H9 (cell line): ENCODE measurements at regions not wholly inside any gene's neighbourhood (a gene's known extent, or its start where the extent isn't known, plus 50 kb on each side); places are given as distances from the start of the nearest gene placed in this dataset.

Experiments used
- DNase-seq: peaks from one replicate; pipeline ENCODE4 v3.0.0-alpha.2; 2017
- H2AFZ ChIP-seq: one replicate; pipeline ENCODE4 v1.6.1; 2013; ENCODE audit warnings: mild to moderate bottlenecking, low read length, control low read depth, moderate library complexity
- H2AK5ac ChIP-seq: 2 replicates; pipeline ENCODE4 v1.6.1; 2013; ENCODE audit warnings: low read length, control low read depth, mixed read lengths; ENCODE audit not compliant: insufficient read length
- H2BK120ac ChIP-seq: one replicate; pipeline ENCODE4 v1.6.1; 2013; ENCODE audit warnings: low read depth, mild to moderate bottlenecking, low read length, control low read depth, inconsistent platforms; ENCODE audit not compliant: poor library complexity, severe bottlenecking
- H2BK12ac ChIP-seq: 2 replicates; pipeline ENCODE4 v1.6.1; 2013; ENCODE audit warnings: low read length, control low read depth, mixed read lengths, low read depth; ENCODE audit not compliant: insufficient read length
- H2BK15ac ChIP-seq: 2 replicates; pipeline ENCODE4 v1.6.1; 2013; ENCODE audit warnings: low read depth, low read length, control low read depth
- H2BK20ac ChIP-seq: one replicate; pipeline ENCODE4 v1.6.1; 2013; ENCODE audit warnings: low read depth, mild to moderate bottlenecking, low read length, control low read depth, inconsistent platforms; ENCODE audit not compliant: poor library complexity, severe bottlenecking
- H2BK5ac ChIP-seq: 2 replicates; pipeline ENCODE4 v1.6.1; 2013; ENCODE audit warnings: low read length, control low read depth, mixed read lengths; ENCODE audit not compliant: insufficient read length
- H3K14ac ChIP-seq: 2 replicates; pipeline ENCODE4 v1.6.1; 2013; ENCODE audit warnings: low read length, control low read depth; ENCODE audit not compliant: insufficient read depth
- H3K18ac ChIP-seq: 2 replicates; pipeline ENCODE4 v1.6.1; 2013; ENCODE audit warnings: low read depth, mild to moderate bottlenecking, mixed read lengths, low read length, control low read depth; ENCODE audit not compliant: insufficient read length
- H3K23ac ChIP-seq: 2 replicates; pipeline ENCODE4 v1.6.1; 2013; ENCODE audit warnings: low read length, control low read depth, mixed read lengths, low read depth; ENCODE audit not compliant: insufficient read length
- H3K23me2 ChIP-seq: 2 replicates; pipeline ENCODE4 v1.6.1; 2013; ENCODE audit warnings: low read depth, mild to moderate bottlenecking, mixed read lengths, low read length, control low read depth; ENCODE audit not compliant: insufficient read length, poor library complexity, severe bottlenecking
- H3K27ac ChIP-seq: 2 replicates; pipeline ENCODE4 v1.5.1; 2013; ENCODE audit warnings: low read length, control low read depth, mixed read lengths, low read depth; ENCODE audit not compliant: insufficient read length
- H3K27me3 ChIP-seq: 2 replicates; pipeline ENCODE4 v1.6.1; 2013; ENCODE audit warnings: low read length, control low read depth, inconsistent platforms; ENCODE audit not compliant: insufficient read depth
- H3K4ac ChIP-seq: 2 replicates; pipeline ENCODE4 v1.6.1; 2013; ENCODE audit warnings: low read depth, mild to moderate bottlenecking, control low read depth, inconsistent platforms, low read length, moderate library complexity
- H3K4me1 ChIP-seq: 2 replicates; pipeline ENCODE4 v1.6.1; 2013; ENCODE audit warnings: low read length, control low read depth, inconsistent platforms; ENCODE audit not compliant: insufficient read depth
- H3K4me2 ChIP-seq: 2 replicates; pipeline ENCODE4 v1.6.1; 2013; ENCODE audit warnings: low read length, control low read depth, mixed read lengths; ENCODE audit not compliant: insufficient read length, insufficient read depth
- H3K56ac ChIP-seq: 2 replicates; pipeline ENCODE4 v1.6.1; 2013; ENCODE audit warnings: low read depth, mild to moderate bottlenecking, mixed read lengths, low read length, control low read depth; ENCODE audit not compliant: insufficient read length
- H3K79me1 ChIP-seq: 2 replicates; pipeline ENCODE4 v1.6.1; 2013; ENCODE audit warnings: low read depth, mild to moderate bottlenecking, moderate library complexity, low read length, control low read depth, inconsistent platforms; ENCODE audit not compliant: insufficient read depth, poor library complexity, severe bottlenecking
- H3K79me2 ChIP-seq: 2 replicates; pipeline ENCODE4 v1.6.1; 2013; ENCODE audit warnings: low read length, control low read depth, inconsistent platforms; ENCODE audit not compliant: insufficient read depth
- H3K9ac ChIP-seq: 2 replicates; pipeline ENCODE4 v1.6.1; 2013; ENCODE audit warnings: low read length, control low read depth, mixed read lengths; ENCODE audit not compliant: insufficient read length; ENCODE audit errors: extremely low read depth
- H3K9me3 ChIP-seq: one replicate; pipeline ENCODE4 v1.6.1; 2013; ENCODE audit warnings: low read depth, low read length, inconsistent platforms; ENCODE audit not compliant: control insufficient read depth
- H3T11ph ChIP-seq: one replicate; pipeline ENCODE4 v1.6.1; 2013; ENCODE audit warnings: mild to moderate bottlenecking, low read length, control low read depth, inconsistent platforms
- H4K20me1 ChIP-seq: one replicate; pipeline ENCODE4 v1.6.1; 2013; ENCODE audit not compliant: control insufficient read depth, insufficient read length, insufficient read depth
- H4K5ac ChIP-seq: 2 replicates; pipeline ENCODE4 v1.6.1; 2013; ENCODE audit warnings: low read depth, mild to moderate bottlenecking, mixed read lengths, low read length, control low read depth; ENCODE audit not compliant: insufficient read length
- H4K8ac ChIP-seq: replicated peaks from 2 replicates; pipeline ENCODE4 v1.6.1; 2013; ENCODE audit warnings: low read length, control low read depth, mixed read lengths, low read depth; ENCODE audit not compliant: insufficient read length
- H4K91ac ChIP-seq: 2 replicates; pipeline ENCODE4 v1.6.1; 2013; ENCODE audit warnings: low read depth, mild to moderate bottlenecking, moderate library complexity, mixed read lengths, low read length, control low read depth; ENCODE audit not compliant: insufficient read length
- H3K27ac Mint-ChIP-seq, 3 experiments: 2 replicates in 2 of 3; 3 replicates in 1 of 3; pipeline ENCODE4 v1.8.0; 2020 to 2021; ENCODE audit warnings: mixed read lengths in 3 of 3, mild to moderate bottlenecking in 1 of 3, moderate library complexity in 1 of 3
- H3K27me3 Mint-ChIP-seq: 2 replicates; pipeline ENCODE4 v1.8.0; 2021; ENCODE audit warnings: low read depth, mild to moderate bottlenecking, moderate library complexity, mixed read lengths
- H3K36me3 Mint-ChIP-seq, 3 experiments: 2 replicates in 2 of 3; 3 replicates in 1 of 3; pipeline ENCODE4 v1.8.0; 2020 to 2021; ENCODE audit warnings: low read depth in 3 of 3, mixed read lengths in 3 of 3; ENCODE audit not compliant: insufficient read depth in 1 of 3
- H3K4me1 Mint-ChIP-seq, 2 experiments: 2 replicates each; pipeline ENCODE4 v1.8.0; 2020; ENCODE audit warnings: mixed read lengths in 2 of 2
- H3K4me3 Mint-ChIP-seq, 2 experiments: 2 replicates in 1 of 2; 3 replicates in 1 of 2; pipeline ENCODE4 v1.8.0; 2020 to 2021; ENCODE audit warnings: mild to moderate bottlenecking in 2 of 2, mixed read lengths in 2 of 2, moderate library complexity in 1 of 2
- H3K9me3 Mint-ChIP-seq, 2 experiments: 2 replicates in 1 of 2; 3 replicates in 1 of 2; pipeline ENCODE4 v1.8.0; 2020; ENCODE audit warnings: mild to moderate bottlenecking in 2 of 2, mixed read lengths in 2 of 2, moderate library complexity in 1 of 2
- CTCF ChIP-seq: fragments of 200-600 bp; sonication (generic); conservative IDR thresholded peaks from 3 replicates; pipeline ENCODE4 v1.8.0; 2021; ENCODE audit warnings: antibody characterized with exemption, mild to moderate bottlenecking
- WGBS: extraction: QIAGEN DNeasy Blood & Tissue Kit; methylation state at CpG from one replicate; pipeline ENCODE4 v1.1.7; 2013; ENCODE audit warnings: missing lambda C conversion rate, low lambda C conversion rate, mixed read lengths; ENCODE audit not compliant: insufficient read length; ENCODE audit errors: extremely low coverage; 5-methylcytosine and 5-hydroxymethylcytosine counted together

- Histone ChIP-seq H2BK15ac (no peak overlapping the region), H4K8ac (no peak overlapping the region), H3K23ac (no peak overlapping the region), H4K91ac (no peak overlapping the region), H2BK20ac (no peak overlapping the region), H2BK120ac (no peak overlapping the region), H3K9me3 (no peaks in the 10 kb centered on the region), H3K9ac (no peak overlapping the region), H3K18ac (no peak overlapping the region), H3K27ac (no peak overlapping the region), H4K5ac (no peak overlapping the region), H2BK12ac (no peak overlapping the region), H3K79me1 (no peaks in the 10 kb centered on the region), H2BK5ac (no peak overlapping the region), H3K14ac (no peak overlapping the region), H3K79me2 (no peaks in the 10 kb centered on the region), H3K4me2 (no peak overlapping the region), H3K27me3 (no peaks in the 10 kb centered on the region), H2AFZ (no peak overlapping the region), H3K56ac (no peak overlapping the region), H3K4me1 (peaks cover 9% of the 10 kb centered on the region), H4K20me1 (no peaks in the 10 kb centered on the region), H3T11ph (no peak overlapping the region), H3K23me2 (no peaks in the 10 kb centered on the region), H3K4ac (no peak overlapping the region), H2AK5ac (no peak overlapping the region)
- Mint-ChIP-seq H3K36me3 (no peaks in the 10 kb centered on the region; a peak in 2 of 7 replicates), H3K9me3 (peaks cover 0 to 3% of the 10 kb centered on the region in 2 experiments; a peak in 2 of 5 replicates), H3K4me3 (no peak overlapping the region), H3K27me3 (no peaks in the 10 kb centered on the region), H3K27ac (no peak overlapping the region), H3K4me1 (peaks cover 60 to 65% of the 10 kb centered on the region in 2 experiments)
- DNase-seq = no peak
- TF ChIP-seq CTCF = no peak
- WGBS = no CpG with 5 or more reads among the region's 2 CpGs
Observed at GRCh38 chr2:35820391-35820790, 535.2 kb upstream of the CRIM1 start.
